Liver (tissue), 3 donors: ENCODE measurements at regions not wholly inside any gene's neighbourhood (a gene's known extent, or its start where the extent isn't known, plus 50 kb on each side); places are given as distances from the start of the nearest gene placed in this dataset.

ENCODE experiments used
- CTCF ChIP-seq: fragments of 150-350 bp; IDR thresholded peaks from 2 replicates; pipeline ENCODE4 v1.5.1; 2017; ENCODE audit warnings: improper control_type of control experiment, low read depth, low read length; ENCODE audit not compliant: missing input control
- EGR1 ChIP-seq, 2 donors: IDR thresholded peaks; 2 replicates each; pipeline ENCODE4 v1.6.1; 2016 to 2018; ENCODE audit warnings: antibody characterized with exemption in 2 of 2, low read depth in 2 of 2
- FOXA1 ChIP-seq: IDR thresholded peaks from 2 replicates; pipeline ENCODE4 v1.6.1; 2016; ENCODE audit warnings: antibody characterized with exemption
- JUND ChIP-seq, 2 donors: IDR thresholded peaks; 2 replicates each; pipeline ENCODE4 v1.6.1; 2016; ENCODE audit warnings: antibody characterized with exemption in 2 of 2
- MAX ChIP-seq: IDR thresholded peaks from 2 replicates; pipeline ENCODE4 v1.6.1; 2016; ENCODE audit warnings: antibody characterized with exemption
- TAF1 ChIP-seq: conservative IDR thresholded peaks from 2 replicates; pipeline ENCODE4 v1.6.1; 2016; ENCODE audit warnings: antibody characterized with exemption, mild to moderate bottlenecking
- YY1 ChIP-seq: IDR thresholded peaks from 2 replicates; pipeline ENCODE4 v1.6.1; 2016; ENCODE audit warnings: antibody characterized with exemption, mild to moderate bottlenecking
- donor health status: healthy.
- donor health status: healthy.

GRCh38 chr1:118244194-118244593, 59.2 kb upstream of the SPAG17 start:
- TF ChIP-seq CTCF (no peak), MAX (no peak), YY1 (no peak), TAF1 (no peak), FOXA1 (no peak), EGR1 (IDR thresholded peaks at IDR 0.05; ENCODE audit: low read depth in 2 of 2) (no peak), JUND (IDR thresholded peaks at IDR 0.05) (no peak)
